SU-DHL-6 (cell line): ENCODE measurements at regions not wholly inside any gene's neighbourhood (a gene's known extent, or its start where the extent isn't known, plus 50 kb on each side); places are given as distances from the start of the nearest gene placed in this dataset.

Source experiments
- H2AFZ ChIP-seq: fragments of 200-600 bp; sonication (generic); 2 replicates; pipeline ENCODE4 v1.6.1; 2014; ENCODE audit warnings: low read depth, mild to moderate bottlenecking, moderate library complexity, mixed read lengths, antibody characterized with exemption, low read length; ENCODE audit not compliant: severe bottlenecking
- H3F3A ChIP-seq: fragments of 200-600 bp; shearing (Covaris generic); 2 replicates; pipeline ENCODE4 v1.6.0; 2016; ENCODE audit warnings: antibody characterized with exemption, mild to moderate bottlenecking; ENCODE audit not compliant: insufficient read depth
- H3K27ac ChIP-seq: fragments of 200-600 bp; sonication (generic); 2 replicates; pipeline ENCODE4 v1.5.1; 2016; ENCODE audit warnings: low read depth, mild to moderate bottlenecking, low read length, moderate library complexity, mixed read lengths
- H3K27me3 ChIP-seq: fragments of 200-600 bp; sonication (generic), shearing (Covaris generic); 2 replicates; pipeline ENCODE4 v1.6.0; 2014; ENCODE audit warnings: mild to moderate bottlenecking, low read length
- H3K36me3 ChIP-seq: fragments of 200-600 bp; sonication (generic); 2 replicates; pipeline ENCODE4 v1.6.1; 2014; ENCODE audit warnings: mild to moderate bottlenecking, low read length, mixed read lengths
- H3K4me2 ChIP-seq: fragments of 300-600, 200-600 bp; shearing (Covaris generic), sonication (generic); 2 replicates; pipeline ENCODE4 v1.6.0; 2014; ENCODE audit warnings: low read length, low read depth, mild to moderate bottlenecking; ENCODE audit not compliant: poor library complexity, severe bottlenecking
- H3K4me3 ChIP-seq: fragments of 200-600 bp; sonication (generic); 2 replicates; pipeline ENCODE4 v1.5.1; 2014; ENCODE audit warnings: antibody characterized with exemption, low read length, mild to moderate bottlenecking, mixed read lengths; ENCODE audit not compliant: insufficient read depth, poor library complexity, severe bottlenecking
- H3K79me2 ChIP-seq: fragments of 200-600 bp; sonication (generic); 2 replicates; pipeline ENCODE4 v1.6.1; 2014; ENCODE audit warnings: mild to moderate bottlenecking, low read length, moderate library complexity; ENCODE audit not compliant: insufficient read depth
- H3K9ac ChIP-seq: fragments of 200-600 bp; sonication (generic); 2 replicates; pipeline ENCODE4 v1.7.0; 2014; ENCODE audit warnings: mild to moderate bottlenecking, low read length
- H3K9me2 ChIP-seq: fragments of 200-600 bp; sonication (generic); replicated peaks from 2 replicates; pipeline ENCODE4 v1.6.1; 2014; ENCODE audit warnings: low read length; ENCODE audit not compliant: insufficient read depth
- H3K9me3 ChIP-seq: fragments of 200-600 bp; sonication (generic); 2 replicates; pipeline ENCODE4 v1.6.1; 2014; ENCODE audit warnings: low read length, mixed read lengths; ENCODE audit not compliant: insufficient read depth
- H4K20me1 ChIP-seq: fragments of 200-600 bp; sonication (generic); 2 replicates; pipeline ENCODE4 v1.6.1; 2014; ENCODE audit warnings: low read depth, mild to moderate bottlenecking, antibody characterized with exemption, low read length, moderate library complexity, mixed read lengths
- CTCF ChIP-seq: fragments of 200-600 bp; sonication (generic); IDR thresholded peaks from one replicate; pipeline ENCODE4 v1.5.1; 2017; ENCODE audit warnings: antibody characterized with exemption, mild to moderate bottlenecking, low read length, moderate library complexity; ENCODE audit not compliant: insufficient read depth, poor library complexity, severe bottlenecking
- EZH2phosphoT487 ChIP-seq: fragments of 200-600 bp; sonication (generic), shearing (Covaris generic); conservative IDR thresholded peaks from 2 replicates; pipeline ENCODE4 v1.6.1; 2018; ENCODE audit warnings: mild to moderate bottlenecking, antibody characterized with exemption, low read length, moderate library complexity, mixed read lengths

GRCh38 chr5:154610321-154611154, 132.5 kb upstream of the HAND1 start:
- no peaks in the 10 kb centered on the region for H3K27me3 ChIP-seq
- no peak overlapping the region for H3K4me3 ChIP-seq

GRCh38 chr5:154609251-154609650, 131.2 kb upstream of the HAND1 start:
- Histone ChIP-seq H3K4me3 (no peak overlapping the region), H3K4me2 (no peak overlapping the region), H3K36me3 (no peaks in the 10 kb centered on the region), H3K27ac (no peak overlapping the region), H3K79me2 (no peaks in the 10 kb centered on the region), H3F3A (no peaks in the 10 kb centered on the region), H3K9me3 (no peaks in the 10 kb centered on the region), H4K20me1 (no peaks in the 10 kb centered on the region), H3K27me3 (no peaks in the 10 kb centered on the region), H3K9me2 (no peaks in the 10 kb centered on the region), H3K9ac (no peak overlapping the region), H2AFZ (no peak overlapping the region)
- TF ChIP-seq EZH2phosphoT487, result no peak
- no peak for TF ChIP-seq CTCF

More at GRCh38 chr5:154610321-154611154, 132.5 kb upstream of the HAND1 start:
- Histone ChIP-seq H3K36me3 (no peaks in the 10 kb centered on the region), H3K79me2 (no peaks in the 10 kb centered on the region), H3F3A (no peaks in the 10 kb centered on the region), H3K9me2 (no peaks in the 10 kb centered on the region), H3K9ac (no peak overlapping the region), H3K27ac (no peak overlapping the region), H3K4me2 (peak overlapping the region; percentile 4), H2AFZ (no peak overlapping the region), H3K9me3 (no peaks in the 10 kb centered on the region), H4K20me1 (no peaks in the 10 kb centered on the region)
- peak; percentile 40 for TF ChIP-seq CTCF
- TF ChIP-seq EZH2phosphoT487, result no peak

GRCh38 chr5:154608531-154609011, 130.5 kb upstream of the HAND1 start:
- Histone ChIP-seq H2AFZ (no peak overlapping the region), H3K4me2 (no peak overlapping the region), H4K20me1 (no peaks in the 10 kb centered on the region), H3K9me3 (no peaks in the 10 kb centered on the region), H3K79me2 (no peaks in the 10 kb centered on the region), H3K9me2 (no peaks in the 10 kb centered on the region), H3K36me3 (no peaks in the 10 kb centered on the region), H3K27me3 (no peaks in the 10 kb centered on the region), H3K27ac (no peak overlapping the region), H3F3A (no peaks in the 10 kb centered on the region), H3K4me3 (no peak overlapping the region), H3K9ac (no peak overlapping the region)
- no peak for TF ChIP-seq CTCF
- TF ChIP-seq EZH2phosphoT487, result no peak
